H1 (cell line): ENCODE measurements at regions not wholly inside any gene's neighbourhood (a gene's known extent, or its start where the extent isn't known, plus 50 kb on each side); places are given as distances from the start of the nearest gene placed in this dataset.

ENCODE experiments used
- CTCF ChIA-PET: fragments of 300-600 bp; sonication (Branson Sonifier 250); formaldehyde crosslinking; loops from one replicate; lab custom pipeline; 2021; ENCODE audit not compliant: partially characterized antibody; lab: Charles Lee
- POLR2A ChIA-PET: fragments of 300-600 bp; sonication (Branson Sonifier 250); formaldehyde crosslinking; loops from one replicate; lab custom pipeline; 2021; ENCODE audit warnings: inconsistent platforms; ENCODE audit not compliant: partially characterized antibody; lab: Charles Lee
- DNase-seq, 2 experiments: peaks; one replicate each; pipeline versions ENCODE4 v3.0.0 to v3.0.0-alpha.2; 2010 to 2022; ENCODE audit warnings: low spot score in 2 of 2, low read depth in 1 of 2, mixed read lengths in 1 of 2
- FAIRE-seq: peaks from 2 replicates; lab custom pipeline; 2011; peaks lifted over from hg19 to GRCh38; lab: Jason Lieb, UNC
- H2AFZ ChIP-seq: 2 replicates; pipeline ENCODE4 v1.8.1; 2012; ENCODE audit warnings: low read length, inconsistent platforms
- H2AK5ac ChIP-seq: 2 replicates; pipeline ENCODE4 v1.6.1; 2013; ENCODE audit warnings: low read depth, low read length
- H2BK120ac ChIP-seq: replicated peaks from 2 replicates; pipeline ENCODE3; 2013; ENCODE audit warnings: low read depth, low read length, inconsistent platforms
- H2BK12ac ChIP-seq: 2 replicates; pipeline ENCODE4 v1.6.1; 2013; ENCODE audit warnings: low read depth, low read length
- H2BK15ac ChIP-seq: 2 replicates; pipeline ENCODE4 v1.6.1; 2013; ENCODE audit warnings: low read length
- H2BK20ac ChIP-seq: 2 replicates; pipeline ENCODE4 v1.6.1; 2013; ENCODE audit warnings: low read length
- H2BK5ac ChIP-seq: 2 replicates; pipeline ENCODE4 v1.6.1; 2013; ENCODE audit warnings: low read depth, low read length
- H3K14ac ChIP-seq: 2 replicates; pipeline ENCODE4 v1.6.1; 2013; ENCODE audit warnings: inconsistent platforms; ENCODE audit not compliant: insufficient read length
- H3K18ac ChIP-seq: 2 replicates; pipeline ENCODE4 v1.6.1; 2013; ENCODE audit warnings: low read length; ENCODE audit errors: extremely low read depth
- H3K23ac ChIP-seq: 2 replicates; pipeline ENCODE4 v1.6.1; 2013; ENCODE audit warnings: inconsistent platforms; ENCODE audit not compliant: insufficient read length
- H3K23me2 ChIP-seq: 2 replicates; pipeline ENCODE4 v1.6.1; 2013; ENCODE audit warnings: low read depth, low read length
- H3K27ac ChIP-seq: 2 replicates; pipeline ENCODE4 v1.6.1; 2011; ENCODE audit warnings: low read depth, low read length, inconsistent platforms
- H3K27me3 ChIP-seq, 4 experiments: replicated peaks in 1 of 4; 1 replicate in 1 of 4; 2 replicates in 3 of 4; pipeline versions ENCODE4 v1.6.1 to v1.8.1; 2011 to 2013; ENCODE audit warnings: low read length in 3 of 4, mild to moderate bottlenecking in 3 of 4, inconsistent platforms in 2 of 4, mixed read lengths in 2 of 4, moderate library complexity in 1 of 4; ENCODE audit not compliant: control insufficient read depth in 3 of 4, insufficient read depth in 3 of 4; ENCODE audit errors: extremely low read depth in 1 of 4
- H3K36me3 ChIP-seq, 4 experiments: 2 replicates each; pipeline versions ENCODE4 v1.6.1 to v1.8.1; 2011 to 2013; ENCODE audit warnings: mild to moderate bottlenecking in 4 of 4, low read length in 3 of 4, moderate library complexity in 2 of 4, control low read depth in 1 of 4, inconsistent platforms in 1 of 4; ENCODE audit not compliant: insufficient read depth in 4 of 4, control insufficient read depth in 2 of 4
- H3K4ac ChIP-seq: replicated peaks from 2 replicates; pipeline ENCODE3; 2013; ENCODE audit warnings: low read length, low read depth, mixed read lengths, inconsistent platforms; ENCODE audit not compliant: insufficient read length
- H3K4me1 ChIP-seq, 4 experiments: replicated peaks in 1 of 4; 1 replicate in 1 of 4; 2 replicates in 3 of 4; pipeline versions ENCODE4 v1.6.1 to v1.8.1; 2011 to 2013; ENCODE audit warnings: low read length in 3 of 4, inconsistent platforms in 2 of 4, mixed read lengths in 1 of 4; ENCODE audit not compliant: insufficient read depth in 4 of 4, control insufficient read depth in 3 of 4
- H3K4me2 ChIP-seq, 2 experiments: 2 replicates each; pipeline versions ENCODE4 v1.6.1 to v1.8.1; 2011 to 2013; ENCODE audit warnings: low read depth in 2 of 2, low read length in 2 of 2, control low read depth in 1 of 2, inconsistent platforms in 1 of 2, mild to moderate bottlenecking in 1 of 2; ENCODE audit not compliant: insufficient read depth in 1 of 2
- H3K4me3 ChIP-seq, 4 experiments: fragments of 200-600, 300-600 bp in 1 of 4; sonication (generic), shearing (Covaris generic), sonication (Bioruptor Twin) in 1 of 4; 2 replicates each; pipeline versions ENCODE4 v1.5.1 to v1.8.1; 2011 to 2016; ENCODE audit warnings: low read length in 4 of 4, low read depth in 3 of 4, control low read depth in 2 of 4, inconsistent platforms in 2 of 4, mild to moderate bottlenecking in 2 of 4, mixed read lengths in 1 of 4, moderate library complexity in 1 of 4; ENCODE audit not compliant: insufficient read depth in 2 of 4; ENCODE audit errors: extremely low read depth in 1 of 4
- H3K56ac ChIP-seq: replicated peaks from 2 replicates; pipeline ENCODE3; 2013; ENCODE audit warnings: low read depth, mild to moderate bottlenecking, mixed read lengths, low read length, inconsistent platforms; ENCODE audit not compliant: insufficient read length
- H3K79me1 ChIP-seq: 2 replicates; pipeline ENCODE4 v1.6.1; 2013; ENCODE audit warnings: low read depth, low read length, control low read depth
- H3K79me2 ChIP-seq, 2 experiments: 2 replicates each; pipeline versions ENCODE4 v1.6.1 to v1.8.1; 2012 to 2013; ENCODE audit warnings: low read length in 2 of 2, mild to moderate bottlenecking in 2 of 2, inconsistent platforms in 1 of 2; ENCODE audit not compliant: insufficient read depth in 2 of 2, control insufficient read depth in 1 of 2
- H3K9ac ChIP-seq, 4 experiments: replicated peaks in 1 of 4; 1 replicate in 1 of 4; 2 replicates in 3 of 4; pipeline versions ENCODE4 v1.6.1 to v1.8.1; 2011 to 2013; ENCODE audit warnings: low read depth in 3 of 4, low read length in 3 of 4, control low read depth in 2 of 4, mild to moderate bottlenecking in 2 of 4, moderate library complexity in 2 of 4, inconsistent platforms in 1 of 4; ENCODE audit errors: extremely low read depth in 1 of 4
- H3K9me3 ChIP-seq, 2 experiments: 2 replicates each; pipeline versions ENCODE4 v1.6.1 to v1.8.1; 2012 to 2013; ENCODE audit warnings: mild to moderate bottlenecking in 2 of 2, moderate library complexity in 2 of 2, control low read depth in 1 of 2, inconsistent platforms in 1 of 2, low read depth in 1 of 2, low read length in 1 of 2, mixed read lengths in 1 of 2; ENCODE audit not compliant: insufficient read depth in 2 of 2
- H4K20me1 ChIP-seq, 2 experiments: replicated peaks in 1 of 2; 2 replicates each; pipeline versions ENCODE3 to v1.8.1; 2011 to 2013; ENCODE audit warnings: inconsistent platforms in 2 of 2, low read length in 2 of 2, mild to moderate bottlenecking in 1 of 2; ENCODE audit not compliant: insufficient read depth in 2 of 2, control insufficient read depth in 1 of 2
- H4K5ac ChIP-seq: 2 replicates; pipeline ENCODE4 v1.6.1; 2013; ENCODE audit warnings: low read length, low read depth, mixed read lengths, inconsistent platforms; ENCODE audit not compliant: insufficient read length
- H4K8ac ChIP-seq: 2 replicates; pipeline ENCODE4 v1.8.0; 2013; ENCODE audit warnings: mild to moderate bottlenecking, moderate library complexity, low read length, inconsistent platforms; ENCODE audit not compliant: insufficient read depth; ENCODE audit errors: extremely low read depth
- H4K91ac ChIP-seq: replicated peaks from 2 replicates; pipeline ENCODE3; 2013; ENCODE audit warnings: low read length, mixed read lengths, inconsistent platforms; ENCODE audit not compliant: insufficient read length
- BCL11A ChIP-seq, 2 experiments: IDR thresholded peaks; one replicate each; pipeline ENCODE4 v1.6.1; 2011; ENCODE audit warnings: low read depth in 2 of 2, low read length in 2 of 2, mild to moderate bottlenecking in 2 of 2
- JUND ChIP-seq: IDR thresholded peaks from 2 replicates; pipeline ENCODE4 v1.6.1; 2011; ENCODE audit warnings: mild to moderate bottlenecking, improper control_type of control experiment, low read length
- NANOG ChIP-seq: IDR thresholded peaks from 2 replicates; pipeline ENCODE4 v1.6.1; 2011; ENCODE audit warnings: low read length, low read depth, mild to moderate bottlenecking, inconsistent platforms; ENCODE audit not compliant: insufficient read depth, poor library complexity, severe bottlenecking
- SAP30 ChIP-seq: fragments of 300-600 bp; sonication (generic); IDR thresholded peaks from 2 replicates; pipeline ENCODE4 v1.7.1; 2012; ENCODE audit warnings: low read length, moderate library complexity, mild to moderate bottlenecking, inconsistent platforms; ENCODE audit not compliant: insufficient read depth, insufficient replicate concordance
- SIX5 ChIP-seq: IDR thresholded peaks from 2 replicates; pipeline ENCODE4 v1.6.1; 2011; ENCODE audit warnings: mild to moderate bottlenecking, low read depth, low read length
- SP2 ChIP-seq: IDR thresholded peaks from 2 replicates; pipeline ENCODE4 v1.6.1; 2012; ENCODE audit warnings: mild to moderate bottlenecking, low read length, inconsistent platforms
- SRF ChIP-seq: IDR thresholded peaks from 2 replicates; pipeline ENCODE4 v1.6.1; 2011; ENCODE audit warnings: mild to moderate bottlenecking, low read depth, low read length, moderate library complexity
- TAF7 ChIP-seq: optimal IDR thresholded peaks from 2 replicates; pipeline ENCODE3; 2011; ENCODE audit warnings: low read depth, mild to moderate bottlenecking, inconsistent platforms, low read length, moderate library complexity, borderline replicate concordance
- WGBS, 2 experiments: shearing (Covaris generic) in 1 of 2; methylation state at CpG; one replicate each; pipeline versions ENCODE4 v1.1.6 to v1.1.7; 2013 to 2015; ENCODE audit warnings: low lambda C conversion rate in 2 of 2, mixed read lengths in 2 of 2, inconsistent platforms in 1 of 2, low coverage in 1 of 2, missing lambda C conversion rate in 1 of 2; ENCODE audit not compliant: insufficient replicate concordance in 2 of 2, insufficient coverage in 1 of 2, insufficient read length in 1 of 2; ENCODE audit errors: extremely low coverage in 1 of 2, missing lambda C conversion rate in 1 of 2; 5-methylcytosine and 5-hydroxymethylcytosine counted together

- H3K79me1 ChIP-seq: no peaks in the 10 kb centered on the region; the same call in 1 of the 2 replicates
- no peak overlapping the region for H2AK5ac ChIP-seq
- peaks cover 0 to 1% (median 0%) of the 10 kb centered on the region in 4 experiments; a peak in 2 of 7 replicates for H3K27me3 ChIP-seq
- H2BK5ac ChIP-seq: no peak overlapping the region
- no peak overlapping the region for H2BK120ac ChIP-seq
- no peak overlapping the region for H2AFZ ChIP-seq
- ChIA-PET POLR2A (interaction anchor here (0.6 to 2.3 kb wide), 2 partner anchors 10 to 15 kb away, joined by 4 to 7 read pairs; no protein-coding TSS in a partner anchor), CTCF (interaction anchor here (0.5 to 2.0 kb wide), 4 partner anchors 9 to 74 kb away, joined by 3 to 5 read pairs (median 4); no protein-coding TSS in a partner anchor)
- no peak for DNase-seq
- H3K18ac ChIP-seq: no peak overlapping the region
- no peaks in the 10 kb centered on the region for H3K9me3 ChIP-seq
- H2BK12ac ChIP-seq: no peak overlapping the region
- no peak overlapping the region for H2BK15ac ChIP-seq
- no peaks in the 10 kb centered on the region for H3K79me2 ChIP-seq
- H3K56ac ChIP-seq: no peak overlapping the region
- no peaks in the 10 kb centered on the region; the same call in 1 of the 2 replicates for H3K23me2 ChIP-seq
- H3K4ac ChIP-seq: no peak overlapping the region
- H2BK20ac ChIP-seq: no peak overlapping the region
- H3K4me3 ChIP-seq: no peak overlapping the region
- FAIRE-seq: no peak
- WGBS, 2 experiments: 96% methylated on average over 5 of the region's 5 CpGs; no CpG with 5 or more reads in 1 of the 2 experiments
- H3K36me3 ChIP-seq: peaks cover 0 to 39% (median 0%) of the 10 kb centered on the region in 4 experiments; a peak in 3 of 8 replicates
- H4K5ac ChIP-seq: no peak overlapping the region
- H3K23ac ChIP-seq: no peak overlapping the region
- no peaks in the 10 kb centered on the region for H4K20me1 ChIP-seq
- no peak overlapping the region for H3K4me2 ChIP-seq
- H3K27ac ChIP-seq: no peak overlapping the region
- H4K8ac ChIP-seq: no peak overlapping the region
- H4K91ac ChIP-seq: no peak overlapping the region
- peaks cover 3 to 11% (median 8%) of the 10 kb centered on the region in 4 experiments; a peak in 5 of 7 replicates for H3K4me1 ChIP-seq
- H3K9ac ChIP-seq: no peak overlapping the region
- H3K14ac ChIP-seq: no peak overlapping the region
- no peak for TF ChIP-seq SAP30
- TF ChIP-seq JUND: no peak
- TF ChIP-seq SRF: no peak
- no peak for TF ChIP-seq SIX5
- no peak for TF ChIP-seq SP2
- no peak for TF ChIP-seq NANOG
- no peak for TF ChIP-seq BCL11A (IDR thresholded peaks at IDR 0.05; ENCODE audit: low read depth in 2 of 2, low read length in 2 of 2)
- TF ChIP-seq TAF7: no peak
Observed at GRCh38 chr6:14290772-14291330, 173.3 kb downstream of the CD83 start.
